AG09319 (cell line): ENCODE measurements at regions not wholly inside any gene's neighbourhood (a gene's known extent, or its start where the extent isn't known, plus 50 kb on each side); places are given as distances from the start of the nearest gene placed in this dataset.
"Not testable (repeated sequence)": the region's sequence is repeated elsewhere in the genome, so short reads cannot be mapped to it uniquely, and the experiment has no call there.

Source experiments
- DNase-seq: peaks from one replicate; pipeline ENCODE4 v3.0.0-alpha.2; 2010; ENCODE audit warnings: low read depth; ENCODE audit errors: extremely low read depth
- CTCF ChIP-seq: IDR thresholded peaks from 2 replicates; pipeline ENCODE4 v1.5.1; 2011; ENCODE audit warnings: low read depth, mild to moderate bottlenecking, inconsistent platforms, low read length, moderate library complexity

GRCh38 chr3:32042867-32043266 is 61.3 kb downstream of the ZNF860 start:
- DNase-seq = not testable (repeated sequence)

- TF ChIP-seq CTCF = no peak
- DNase-seq = peak; percentile 65
Measured at GRCh38 chr3:32045091-32045915, 61.1 kb upstream of the GPD1L start.

GRCh38 chr3:32046102-32046501 is 60.3 kb upstream of the GPD1L start:
- TF ChIP-seq CTCF = no peak
- DNase-seq = no peak

GRCh38 chr3:32048487-32049182 is 57.8 kb upstream of the GPD1L start:
- DNase-seq = no peak
- TF ChIP-seq CTCF = no peak

- DNase-seq = no peak
- TF ChIP-seq CTCF = no peak
Measured at GRCh38 chr3:32049916-32050315, 56.5 kb upstream of the GPD1L start.

GRCh38 chr3:32052230-32052629 is 54.2 kb upstream of the GPD1L start:
- not testable (repeated sequence) for DNase-seq

GRCh38 chr3:32052851-32053250 is 53.6 kb upstream of the GPD1L start:
- not testable (repeated sequence) for DNase-seq

- TF ChIP-seq CTCF = no peak
- DNase-seq = no peak
Measured at GRCh38 chr3:32056559-32057290, 49.7 kb upstream of the GPD1L start.
